HG02610 (cell line): ENCODE measurements at regions not wholly inside any gene's neighbourhood (a gene's known extent, or its start where the extent isn't known, plus 50 kb on each side); places are given as distances from the start of the nearest gene placed in this dataset.

Source experiments
- ATAC-seq: cut with Tn5 transposase; IDR thresholded peaks from one replicate; pipeline ENCODE4 v1.9.1; 2021; ENCODE audit warnings: mild to moderate bottlenecking, moderate library complexity; ENCODE audit not compliant: unreplicated experiment

GRCh38 chr16:72291531-72291981 is 119.6 kb upstream of the PMFBP1 start:
- ATAC-seq = no peak

GRCh38 chr16:72291121-72291520 is 119.2 kb upstream of the PMFBP1 start:
- no peak for ATAC-seq

- ATAC-seq = no peak
Observed at GRCh38 chr16:72287649-72288048, 115.7 kb upstream of the PMFBP1 start.

- no peak for ATAC-seq
Observed at GRCh38 chr16:72286936-72287620, 115.1 kb upstream of the PMFBP1 start.

GRCh38 chr16:72285728-72286127 is 113.8 kb upstream of the PMFBP1 start:
- ATAC-seq = no peak

GRCh38 chr16:72285324-72285723 is 113.4 kb upstream of the PMFBP1 start:
- ATAC-seq = no peak

GRCh38 chr16:72284042-72284789 is 112.3 kb upstream of the PMFBP1 start:
- no peak for ATAC-seq

- ATAC-seq = no peak
Observed at GRCh38 chr16:72282362-72282761, 110.4 kb upstream of the PMFBP1 start.

- no peak for ATAC-seq
Observed at GRCh38 chr16:72278301-72278700, 106.3 kb upstream of the PMFBP1 start.

- no peak for ATAC-seq
Observed at GRCh38 chr16:72277749-72278148, 105.8 kb upstream of the PMFBP1 start.

GRCh38 chr16:72271699-72272240 is 99.8 kb upstream of the PMFBP1 start:
- no peak for ATAC-seq

GRCh38 chr16:72270531-72270930 is 98.6 kb upstream of the PMFBP1 start:
- ATAC-seq = no peak

GRCh38 chr16:72266836-72267235 is 94.9 kb upstream of the PMFBP1 start:
- ATAC-seq = no peak

GRCh38 chr16:72264771-72265170 is 92.8 kb upstream of the PMFBP1 start:
- ATAC-seq = no peak

- ATAC-seq = no peak
Observed at GRCh38 chr16:72262711-72263110, 90.8 kb upstream of the PMFBP1 start.

GRCh38 chr16:72261127-72261526 is 89.2 kb upstream of the PMFBP1 start:
- ATAC-seq = no peak

GRCh38 chr16:72256398-72257066 is 84.6 kb upstream of the PMFBP1 start:
- ATAC-seq = no peak

- ATAC-seq = no peak
Observed at GRCh38 chr16:72255786-72256185, 83.8 kb upstream of the PMFBP1 start.

GRCh38 chr16:72247821-72248253 is 75.9 kb upstream of the PMFBP1 start:
- ATAC-seq = no peak

- ATAC-seq = peak; percentile 87
Observed at GRCh38 chr16:72246423-72246822, 74.5 kb upstream of the PMFBP1 start.

- ATAC-seq = no peak
Observed at GRCh38 chr16:72244853-72245252, 72.9 kb upstream of the PMFBP1 start.

GRCh38 chr16:72243621-72244020 is 71.7 kb upstream of the PMFBP1 start:
- no peak for ATAC-seq
